ACC112 (cell line): ENCODE measurements at regions not wholly inside any gene's neighbourhood (a gene's known extent, or its start where the extent isn't known, plus 50 kb on each side); places are given as distances from the start of the nearest gene placed in this dataset.
"Not testable (repeated sequence)": the region's sequence is repeated elsewhere in the genome, so short reads cannot be mapped to it uniquely, and the experiment has no call there.

Experiments
- H2AFZ ChIP-seq: fragments of 200-600 bp; sonication (generic); one replicate; pipeline ENCODE4 v1.6.0; 2017; ENCODE audit warnings: antibody characterized with exemption, low read length; ENCODE audit not compliant: unreplicated experiment
- H3K27ac ChIP-seq: fragments of 200-600 bp; sonication (generic); 2 replicates; pipeline ENCODE4 v1.5.1; 2014; ENCODE audit warnings: low read depth, mild to moderate bottlenecking, antibody characterized with exemption, low read length, moderate library complexity
- H3K27me3 ChIP-seq: fragments of 200-600 bp; sonication (generic); 2 replicates; pipeline ENCODE4 v1.6.1; 2014; ENCODE audit warnings: mild to moderate bottlenecking, antibody characterized with exemption, low read length, moderate library complexity, mixed read lengths; ENCODE audit not compliant: insufficient read depth
- H3K36me3 ChIP-seq: fragments of 200-600 bp; sonication (generic); 2 replicates; pipeline ENCODE4 v1.6.1; 2016; ENCODE audit warnings: mild to moderate bottlenecking, antibody characterized with exemption, low read length, moderate library complexity, mixed read lengths; ENCODE audit not compliant: insufficient read depth
- H3K4me1 ChIP-seq: fragments of 200-600 bp; sonication (generic); one replicate; pipeline ENCODE4 v1.6.1; 2016; ENCODE audit warnings: low read length, mixed read lengths; ENCODE audit not compliant: insufficient read depth, unreplicated experiment, control insufficient read depth
- H3K4me3 ChIP-seq: fragments of 200-600 bp; sonication (generic); 2 replicates; pipeline ENCODE4 v1.5.1; 2014; ENCODE audit warnings: mild to moderate bottlenecking, low read depth, low read length
- H3K79me2 ChIP-seq: fragments of 200-600 bp; sonication (generic); one replicate; pipeline ENCODE4 v1.6.0; 2016; ENCODE audit warnings: low read length; ENCODE audit not compliant: control insufficient read depth, unreplicated experiment, insufficient read depth

- H3K27me3 ChIP-seq, result no peaks in the 10 kb centered on the region
- H3K79me2 ChIP-seq, result no peaks in the 10 kb centered on the region
- H3K4me1 ChIP-seq, result no peaks in the 10 kb centered on the region
- no peak overlapping the region for H3K27ac ChIP-seq
- no peaks in the 10 kb centered on the region for H3K36me3 ChIP-seq
- H2AFZ ChIP-seq, result no peak overlapping the region
- H3K4me3 ChIP-seq, result no peak overlapping the region
Observed at GRCh38 chr4:44996276-44996845, 270.0 kb upstream of the GNPDA2 start.

GRCh38 chr4:44988011-44988410, 261.7 kb upstream of the GNPDA2 start:
- no peaks in the 10 kb centered on the region for H3K36me3 ChIP-seq
- no peaks in the 10 kb centered on the region for H3K27me3 ChIP-seq
- no peaks in the 10 kb centered on the region for H3K4me1 ChIP-seq
- no peak overlapping the region for H2AFZ ChIP-seq
- H3K4me3 ChIP-seq, result no peak overlapping the region
- no peak overlapping the region for H3K27ac ChIP-seq
- H3K79me2 ChIP-seq, result no peaks in the 10 kb centered on the region

GRCh38 chr4:44985938-44986337, 259.6 kb upstream of the GNPDA2 start:
- Histone ChIP-seq H3K79me2 (no peaks in the 10 kb centered on the region), H2AFZ (no peak overlapping the region), H3K4me1 (no peaks in the 10 kb centered on the region), H3K27me3 (no peaks in the 10 kb centered on the region), H3K27ac (no peak overlapping the region), H3K4me3 (no peak overlapping the region), H3K36me3 (no peaks in the 10 kb centered on the region)

GRCh38 chr4:44985152-44985551, 258.8 kb upstream of the GNPDA2 start:
- Histone ChIP-seq H3K27me3 (no peaks in the 10 kb centered on the region), H3K4me3 (no peak overlapping the region), H3K4me1 (no peaks in the 10 kb centered on the region), H3K27ac (no peak overlapping the region), H2AFZ (no peak overlapping the region), H3K79me2 (no peaks in the 10 kb centered on the region), H3K36me3 (no peaks in the 10 kb centered on the region)

- H3K4me3 ChIP-seq, result no peak overlapping the region
Observed at GRCh38 chr4:44984083-44984482, 257.7 kb upstream of the GNPDA2 start.

GRCh38 chr4:44983083-44983482, 256.7 kb upstream of the GNPDA2 start:
- Histone ChIP-seq H3K79me2 (no peaks in the 10 kb centered on the region), H3K27me3 (no peaks in the 10 kb centered on the region), H2AFZ (no peak overlapping the region), H3K4me3 (no peak overlapping the region), H3K36me3 (no peaks in the 10 kb centered on the region), H3K4me1 (no peaks in the 10 kb centered on the region), H3K27ac (no peak overlapping the region)

More at GRCh38 chr4:44984083-44984482, 257.7 kb upstream of the GNPDA2 start:
- H3K27me3 ChIP-seq, result no peaks in the 10 kb centered on the region
- H2AFZ ChIP-seq, result no peak overlapping the region
- no peaks in the 10 kb centered on the region for H3K4me1 ChIP-seq
- no peaks in the 10 kb centered on the region for H3K36me3 ChIP-seq
- no peak overlapping the region for H3K27ac ChIP-seq
- no peaks in the 10 kb centered on the region for H3K79me2 ChIP-seq

- Histone ChIP-seq H3K4me1 (no peaks in the 10 kb centered on the region), H3K36me3 (no peaks in the 10 kb centered on the region), H3K4me3 (no peak overlapping the region), H2AFZ (no peak overlapping the region), H3K79me2 (no peaks in the 10 kb centered on the region), H3K27me3 (no peaks in the 10 kb centered on the region), H3K27ac (no peak overlapping the region)
Observed at GRCh38 chr4:44978020-44978419, 251.7 kb upstream of the GNPDA2 start.

- no peaks in the 10 kb centered on the region for H3K79me2 ChIP-seq
- no peak overlapping the region for H2AFZ ChIP-seq
- no peak overlapping the region for H3K4me3 ChIP-seq
- no peaks in the 10 kb centered on the region for H3K27me3 ChIP-seq
- H3K36me3 ChIP-seq, result no peaks in the 10 kb centered on the region
- no peak overlapping the region for H3K27ac ChIP-seq
- no peaks in the 10 kb centered on the region for H3K4me1 ChIP-seq
Observed at GRCh38 chr4:44965435-44966095, 239.2 kb upstream of the GNPDA2 start.

- not testable (repeated sequence) for H2AFZ ChIP-seq, H3K27ac ChIP-seq, H3K79me2 ChIP-seq, H3K27me3 ChIP-seq, H3K4me1 ChIP-seq, H3K4me3 ChIP-seq, H3K36me3 ChIP-seq
Observed at GRCh38 chr4:44964086-44964485, 237.7 kb upstream of the GNPDA2 start.

GRCh38 chr4:44961001-44961755, 234.8 kb upstream of the GNPDA2 start:
- no peaks in the 10 kb centered on the region for H3K79me2 ChIP-seq
- no peaks in the 10 kb centered on the region for H3K36me3 ChIP-seq
- no peak overlapping the region for H2AFZ ChIP-seq
- no peaks in the 10 kb centered on the region for H3K4me1 ChIP-seq
- H3K27ac ChIP-seq, result no peak overlapping the region
- no peaks in the 10 kb centered on the region for H3K27me3 ChIP-seq
- H3K4me3 ChIP-seq, result no peak overlapping the region

- Histone ChIP-seq H3K27me3 (no peaks in the 10 kb centered on the region), H3K27ac (no peak overlapping the region), H2AFZ (no peak overlapping the region), H3K4me3 (no peak overlapping the region), H3K36me3 (no peaks in the 10 kb centered on the region), H3K79me2 (no peaks in the 10 kb centered on the region), H3K4me1 (no peaks in the 10 kb centered on the region)
Observed at GRCh38 chr4:44931720-44932119, 205.4 kb upstream of the GNPDA2 start.
